IMR-90 (cell line): ENCODE measurements at regions not wholly inside any gene's neighbourhood (a gene's known extent, or its start where the extent isn't known, plus 50 kb on each side); places are given as distances from the start of the nearest gene placed in this dataset.
A peak's percentile ranks its signal among the peaks of the same experiment; 100 is the strongest.

Experiments
- ATAC-seq: fragments of 200-7000 bp; cut with Tn5 transposase; 2 replicates; pipeline ENCODE4 v1.9.1; 2020; ENCODE audit warnings: low read depth, mild to moderate bottlenecking, moderate library complexity
- BruUV-seq: library from RNA; stranded (reverse); fragments of 400-500 nt; replicated peaks from 2 replicates; lab custom pipeline; 2021; lab: Mats Ljungman, UMichigan
- CTCF ChIA-PET: fragments of 300-600 bp; formaldehyde crosslinking; extraction: SDS; loops from one replicate; lab custom pipeline; 2021; ENCODE audit warnings: antibody characterized with exemption; lab: Yijun Ruan, JAX
- POLR2A ChIA-PET: fragments of 300-600 bp; sonication (Branson Sonifier 250); formaldehyde crosslinking; loops from one replicate; lab custom pipeline; 2022; ENCODE audit warnings: antibody characterized with exemption; ENCODE audit not compliant: unreplicated experiment; lab: Charles Lee
- DNase-seq: peaks from one replicate; pipeline ENCODE4 v3.0.0; 2013
- H2AFZ ChIP-seq: replicated peaks from 2 replicates; pipeline ENCODE3; 2013; ENCODE audit warnings: low read length, mild to moderate bottlenecking; ENCODE audit not compliant: poor library complexity
- H2AK5ac ChIP-seq: 2 replicates; pipeline ENCODE4 v1.6.1; 2013; ENCODE audit warnings: low read depth, low read length, inconsistent platforms
- H2AK9ac ChIP-seq: replicated peaks from 2 replicates; pipeline ENCODE3; 2013; ENCODE audit warnings: mild to moderate bottlenecking, low read depth, low read length, moderate library complexity; ENCODE audit not compliant: poor library complexity
- H2BK120ac ChIP-seq: 2 replicates; pipeline ENCODE4 v1.6.1; 2013; ENCODE audit warnings: low read depth, low read length, inconsistent platforms
- H2BK15ac ChIP-seq: 3 replicates; pipeline ENCODE4 v1.6.1; 2013; ENCODE audit warnings: low read depth, low read length, inconsistent platforms
- H2BK20ac ChIP-seq: 2 replicates; pipeline ENCODE4 v1.6.1; 2013; ENCODE audit warnings: low read depth, mild to moderate bottlenecking, inconsistent platforms, low read length, moderate library complexity
- H2BK5ac ChIP-seq: 2 replicates; pipeline ENCODE4 v1.6.1; 2013; ENCODE audit warnings: mild to moderate bottlenecking, low read depth, low read length, inconsistent platforms; ENCODE audit not compliant: poor library complexity, severe bottlenecking
- H3K14ac ChIP-seq: replicated peaks from 2 replicates; pipeline ENCODE4 v1.6.1; 2013; ENCODE audit warnings: low read depth, low read length, inconsistent platforms
- H3K18ac ChIP-seq: 2 replicates; pipeline ENCODE4 v1.6.1; 2013; ENCODE audit warnings: low read depth, low read length, control low read depth
- H3K23ac ChIP-seq: 2 replicates; pipeline ENCODE4 v1.6.1; 2013; ENCODE audit warnings: low read depth, low read length, inconsistent platforms
- H3K27ac ChIP-seq: 2 replicates; pipeline ENCODE4 v1.5.1; 2013; ENCODE audit warnings: mild to moderate bottlenecking, control low read depth, low read length; ENCODE audit not compliant: insufficient read depth
- H3K27me3 ChIP-seq: 2 replicates; pipeline ENCODE4 v1.6.1; 2013; ENCODE audit warnings: low read length; ENCODE audit not compliant: control insufficient read depth, insufficient read depth
- H3K36me3 ChIP-seq: 2 replicates; pipeline ENCODE4 v1.6.1; 2013; ENCODE audit warnings: low read length, mixed read lengths; ENCODE audit not compliant: control insufficient read depth, insufficient read depth
- H3K4ac ChIP-seq: 2 replicates; pipeline ENCODE4 v1.6.1; 2013; ENCODE audit warnings: low read depth, low read length, inconsistent platforms
- H3K4me1 ChIP-seq: 2 replicates; pipeline ENCODE4 v1.6.1; 2013; ENCODE audit warnings: low read length, mixed read lengths; ENCODE audit not compliant: control insufficient read depth, insufficient read depth
- H3K4me2 ChIP-seq: 2 replicates; pipeline ENCODE4 v1.6.1; 2013; ENCODE audit warnings: low read depth, mild to moderate bottlenecking, control low read depth, low read length, moderate library complexity
- H3K4me3 ChIP-seq: 2 replicates; pipeline ENCODE4 v1.5.1; 2013; ENCODE audit warnings: low read depth, mild to moderate bottlenecking, control low read depth, low read length, moderate library complexity; ENCODE audit not compliant: insufficient read depth
- H3K56ac ChIP-seq: 2 replicates; pipeline ENCODE4 v1.6.1; 2013; ENCODE audit warnings: low read length, inconsistent platforms; ENCODE audit not compliant: insufficient read depth; ENCODE audit errors: extremely low read depth
- H3K79me1 ChIP-seq, 2 experiments: 2 replicates each; pipeline ENCODE4 v1.6.1; 2013; ENCODE audit warnings: low read length in 2 of 2, inconsistent platforms in 1 of 2, low read depth in 1 of 2
- H3K9ac ChIP-seq: 2 replicates; pipeline ENCODE4 v1.6.1; 2013; ENCODE audit warnings: low read depth, low read length, control low read depth
- H3K9me1 ChIP-seq: 2 replicates; pipeline ENCODE4 v1.6.1; 2013; ENCODE audit warnings: low read length, inconsistent platforms; ENCODE audit not compliant: insufficient read depth
- H3K9me3 ChIP-seq: 2 replicates; pipeline ENCODE4 v1.6.1; 2013; ENCODE audit warnings: low read length; ENCODE audit not compliant: control insufficient read depth, insufficient read depth
- H4K20me1 ChIP-seq: 2 replicates; pipeline ENCODE4 v1.6.1; 2013; ENCODE audit warnings: low read length, inconsistent platforms; ENCODE audit not compliant: insufficient read depth
- H4K5ac ChIP-seq: 2 replicates; pipeline ENCODE4 v1.6.1; 2013; ENCODE audit warnings: mild to moderate bottlenecking, low read depth, low read length, control low read depth
- H4K8ac ChIP-seq, 2 experiments: 2 replicates each; pipeline ENCODE4 v1.6.1; 2013; ENCODE audit warnings: low read depth in 2 of 2, low read length in 2 of 2, control low read depth in 1 of 2, inconsistent platforms in 1 of 2
- H4K91ac ChIP-seq: 2 replicates; pipeline ENCODE4 v1.6.1; 2013; ENCODE audit warnings: low read depth, low read length, inconsistent platforms; ENCODE audit not compliant: insufficient read depth
- CEBPB ChIP-seq: IDR thresholded peaks from 2 replicates; pipeline ENCODE4 v1.6.1; 2012; ENCODE audit warnings: low read depth, low read length, improper control_type of control experiment
- MAZ ChIP-seq: IDR thresholded peaks from 2 replicates; pipeline ENCODE4 v1.6.1; 2012; ENCODE audit warnings: low read depth, mild to moderate bottlenecking, low read length, improper control_type of control experiment, moderate library complexity, borderline replicate concordance
- WGBS, 2 experiments: methylation state at CpG; one replicate each; pipeline versions ENCODE4 v1.1.5 to v1.1.7; 2013; ENCODE audit warnings: missing lambda C conversion rate in 2 of 2; ENCODE audit not compliant: insufficient read length in 1 of 2; ENCODE audit errors: extremely low coverage in 2 of 2; 5-methylcytosine and 5-hydroxymethylcytosine counted together
- dilution Hi-C: fragments of 300-500 bp; cut with HindIII; formaldehyde crosslinking; loops from one replicate; pipeline ENCODE4 v1.14.3; 2018; ENCODE audit warnings: low sequenced_read_pairs; ENCODE audit not compliant: unreplicated experiment
- in situ Hi-C: fragments of 300-500 bp; cut with MboI; formaldehyde crosslinking; loops from 3 replicates; pipeline ENCODE4 v1.14.3; 2019; ENCODE audit warnings: low sequenced_read_pairs, inconsistent platforms, mixed read lengths
- intact Hi-C: fragments of 100-400 bp; cut with micrococcal nuclease; formaldehyde crosslinking; loops from 2 replicates; pipeline ENCODE4 v1.10.0; 2022

DNA sequence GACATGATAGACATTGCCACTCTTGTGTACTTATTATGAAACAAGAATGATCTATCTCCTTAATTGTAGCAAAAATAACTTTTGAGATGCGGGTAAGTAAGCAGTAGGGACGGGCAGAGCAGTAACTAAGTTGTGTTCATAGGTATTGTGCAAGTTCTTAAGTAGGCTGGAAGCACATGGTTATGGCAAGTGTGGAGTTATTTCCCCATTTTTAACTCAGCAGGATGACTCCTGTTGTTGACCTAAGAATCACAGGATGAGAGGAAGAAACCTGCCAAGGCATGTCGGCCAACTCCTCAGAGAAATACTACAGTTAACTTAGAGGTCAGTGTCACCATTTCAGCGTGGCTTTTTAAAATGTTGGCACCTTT lies 51.1 kb upstream of the FN1 start:
- no peaks in the 10 kb centered on the region for H4K20me1 ChIP-seq
- no peaks in the 10 kb centered on the region for H3K36me3 ChIP-seq
- BruUV-seq: no TSS peak
- H3K56ac ChIP-seq: no peak overlapping the region
- no peak overlapping the region for H2BK15ac ChIP-seq
- no CpG with 5 or more reads among the region's 4 CpGs for WGBS, 2 experiments
- ChIA-PET POLR2A (no interaction called here), CTCF (no interaction called here)
- H3K4me3 ChIP-seq: no peak overlapping the region
- no peak overlapping the region for H3K4me2 ChIP-seq
- H4K5ac ChIP-seq: no peak overlapping the region
- no peak overlapping the region for H4K8ac ChIP-seq
- H2BK5ac ChIP-seq: no peak overlapping the region
- H2AK5ac ChIP-seq: no peak overlapping the region
- H3K9me3 ChIP-seq: no peaks in the 10 kb centered on the region
- H3K14ac ChIP-seq: no peak overlapping the region
- H3K4me1 ChIP-seq: no peaks in the 10 kb centered on the region
- H2BK20ac ChIP-seq: no peak overlapping the region
- no peak overlapping the region for H3K9ac ChIP-seq
- H2BK120ac ChIP-seq: no peak overlapping the region
- dilution Hi-C loops (no loop called here), intact Hi-C loops (no loop called here), in situ Hi-C loops (no loop called here)
- H4K91ac ChIP-seq: no peak overlapping the region
- H3K27ac ChIP-seq: no peak overlapping the region
- H3K4ac ChIP-seq: no peak overlapping the region
- ATAC-seq (no peak), DNase-seq (no peak)
- no peak overlapping the region for H2AK9ac ChIP-seq
- no peaks in the 10 kb centered on the region for H3K27me3 ChIP-seq
- no peaks in the 10 kb centered on the region for H3K79me1 ChIP-seq
- no peak overlapping the region for H3K18ac ChIP-seq
- H2AFZ ChIP-seq: no peak overlapping the region
- H3K23ac ChIP-seq: no peak overlapping the region
- no peaks in the 10 kb centered on the region for H3K9me1 ChIP-seq
- TF ChIP-seq MAZ: no peak
- TF ChIP-seq CEBPB: peak; percentile 41; the same call in 1 of the 2 replicates
